T-helper 2 cell (primary cell): ENCODE measurements at regions not wholly inside any gene's neighbourhood (a gene's known extent, or its start where the extent isn't known, plus 50 kb on each side); places are given as distances from the start of the nearest gene placed in this dataset.

Experiments used
- DNase-seq, 5 experiments: peaks; one replicate each; pipeline versions ENCODE4 v3.0.0 to v3.0.0-alpha.2; 2012 to 2022

GRCh38 chr1:116232989-116233514, 121.9 kb downstream of the MAB21L3 start:
- DNase-seq, result peak in 1 of 5 experiments; percentile 46

GRCh38 chr1:116234429-116234828, 123.2 kb downstream of the MAB21L3 start:
- DNase-seq, result no peak

DNA sequence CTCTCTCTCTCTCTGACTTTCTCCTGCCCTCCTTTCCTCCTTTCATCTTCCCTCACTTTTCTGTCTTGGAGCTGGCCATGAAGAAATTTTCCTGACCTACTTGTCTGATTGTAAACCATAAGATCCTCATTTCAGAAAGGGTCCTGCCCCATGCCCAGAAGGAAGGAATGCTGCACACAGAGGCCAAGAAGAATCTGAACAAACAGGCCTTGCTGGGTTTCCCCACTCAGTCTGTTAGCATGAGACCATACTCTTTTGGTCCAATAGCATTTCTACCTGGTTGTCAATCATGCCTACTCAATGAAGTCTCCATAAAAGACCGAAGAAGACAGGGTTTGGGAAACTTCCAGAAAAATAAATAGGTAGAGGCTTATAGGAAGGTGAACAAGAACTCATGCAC, 128.7 kb downstream of the MAB21L3 start:
- no peak for DNase-seq

GRCh38 chr1:116242741-116243140, 130.3 kb upstream of the ATP1A1 start:
- DNase-seq, result no peak

- no peak for DNase-seq
These were observed 129.6 kb upstream of the ATP1A1 start for GRCh38 chr1:116243333-116244054.

- no peak for DNase-seq
These were observed 126.9 kb upstream of the ATP1A1 start for GRCh38 chr1:116246174-116246573.

GRCh38 chr1:116252271-116252670, 120.8 kb upstream of the ATP1A1 start:
- no peak for DNase-seq

DNA sequence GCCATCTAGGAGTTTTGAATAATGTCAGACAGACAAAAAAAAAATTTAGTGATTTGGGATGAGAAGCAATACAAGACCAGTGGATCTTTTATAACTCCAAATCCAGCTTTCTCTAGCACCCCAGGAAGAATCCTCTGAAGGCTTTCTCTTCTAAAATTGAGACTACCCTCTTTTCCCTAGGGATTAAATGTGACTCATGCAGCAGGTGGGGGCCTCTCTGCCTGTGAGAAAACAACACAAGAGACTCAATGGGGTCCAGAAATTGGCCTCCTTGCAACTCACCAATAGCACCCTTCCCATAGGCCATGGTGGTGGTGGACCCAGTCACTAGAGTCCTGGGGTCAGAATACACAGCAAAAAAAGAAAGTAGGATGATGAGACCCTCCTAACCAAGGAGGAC, 120.3 kb upstream of the ATP1A1 start:
- no peak for DNase-seq

DNA sequence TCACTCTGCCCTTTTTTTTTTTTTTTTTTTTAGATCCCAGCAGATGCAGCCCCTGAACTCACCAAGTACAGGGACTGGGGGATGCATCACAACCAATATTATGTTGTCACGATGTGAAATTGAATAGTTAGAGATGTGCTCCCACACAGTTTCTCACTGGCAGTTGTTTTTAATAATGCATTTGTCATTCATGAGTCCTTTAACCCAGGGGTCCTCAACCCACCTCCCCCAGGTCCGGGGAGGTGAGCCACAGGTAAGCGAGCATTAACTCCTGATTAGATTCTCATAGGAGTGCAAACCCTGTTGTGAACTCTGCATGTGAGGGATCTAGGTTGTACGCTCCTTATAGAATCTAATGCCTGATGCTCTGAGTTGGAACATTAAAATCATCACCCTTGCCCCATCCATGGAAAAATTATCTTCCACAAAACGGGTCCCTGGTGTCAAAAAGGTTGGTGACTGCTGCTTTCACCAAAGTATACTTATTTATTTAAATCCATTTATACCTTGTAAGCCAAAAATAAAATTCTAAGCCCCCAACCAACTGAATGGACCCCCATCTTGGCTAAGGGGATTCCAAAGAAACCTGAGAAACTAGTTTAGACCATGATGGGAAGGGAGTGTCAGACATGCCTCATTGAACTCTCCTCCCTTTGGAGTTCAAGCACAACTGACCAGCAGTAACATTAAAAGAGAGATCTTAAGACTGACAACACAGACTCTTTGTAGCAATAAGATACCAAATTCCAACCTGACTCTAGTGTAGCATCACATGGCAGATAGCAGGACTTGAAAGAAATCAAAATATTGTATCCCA, 119.3 kb upstream of the ATP1A1 start:
- DNase-seq, result no peak

GRCh38 chr1:116254776-116255175, 118.3 kb upstream of the ATP1A1 start:
- DNase-seq, result no peak

DNA sequence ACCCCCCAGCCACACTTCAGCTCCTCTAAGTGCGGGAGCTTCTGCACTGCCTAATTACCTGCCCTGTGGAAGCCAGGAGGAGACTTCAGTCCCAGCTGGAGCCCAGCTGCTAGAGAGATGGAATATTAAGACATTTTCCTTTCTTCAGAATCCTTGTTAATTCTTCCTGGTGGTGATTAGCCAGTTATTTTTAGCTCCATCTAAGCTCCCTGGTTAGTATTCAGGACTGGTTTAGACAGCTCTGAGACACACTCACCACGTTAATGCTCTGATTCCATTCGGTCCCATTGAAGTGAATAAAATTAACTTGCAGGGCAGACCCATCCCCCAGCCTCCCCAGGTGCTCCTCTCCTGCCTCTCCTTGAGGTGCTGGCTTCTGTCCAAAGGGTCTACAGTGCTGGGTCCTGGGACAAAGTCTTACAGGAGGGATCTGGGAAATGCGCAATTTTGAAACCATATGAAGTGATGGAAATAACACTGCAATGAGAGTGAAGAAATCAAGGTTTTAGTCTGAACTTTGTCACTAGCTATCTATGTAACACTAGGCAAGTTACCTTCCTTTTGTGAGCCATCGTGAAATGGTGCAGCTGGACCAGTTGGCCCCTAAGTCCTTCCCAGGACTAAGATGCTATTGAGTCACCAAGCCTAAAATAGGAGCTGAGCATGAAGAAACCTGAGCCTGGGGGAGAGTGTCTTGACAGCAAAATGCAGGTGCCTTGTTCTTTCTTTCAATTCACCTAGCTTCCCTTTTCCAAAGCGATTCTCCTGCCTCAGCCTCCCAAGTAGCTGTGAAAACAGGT, 117.4 kb upstream of the ATP1A1 start:
- DNase-seq, result no peak

- DNase-seq, result no peak
These were observed 116.8 kb upstream of the ATP1A1 start for GRCh38 chr1:116256286-116256649.

DNA sequence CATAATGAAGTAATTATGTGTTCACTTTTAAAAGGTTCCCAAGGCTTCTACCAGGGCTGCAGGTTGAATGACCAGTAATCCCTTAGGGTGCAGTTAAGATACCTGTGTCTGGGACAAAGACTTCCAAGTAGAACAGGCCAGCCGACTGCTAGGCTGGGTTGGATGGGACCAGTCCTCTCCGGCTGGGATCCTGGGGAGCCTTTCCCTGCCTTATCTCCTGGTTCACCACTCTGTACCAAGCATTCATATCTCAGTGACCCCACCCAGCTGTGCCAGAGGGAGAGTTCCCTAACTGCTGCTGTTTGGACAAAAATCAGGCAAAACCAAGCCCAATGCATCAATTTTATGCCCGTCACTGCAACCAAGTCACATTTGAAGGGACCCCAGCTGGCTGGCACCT, 116.2 kb upstream of the ATP1A1 start:
- no peak for DNase-seq

DNA sequence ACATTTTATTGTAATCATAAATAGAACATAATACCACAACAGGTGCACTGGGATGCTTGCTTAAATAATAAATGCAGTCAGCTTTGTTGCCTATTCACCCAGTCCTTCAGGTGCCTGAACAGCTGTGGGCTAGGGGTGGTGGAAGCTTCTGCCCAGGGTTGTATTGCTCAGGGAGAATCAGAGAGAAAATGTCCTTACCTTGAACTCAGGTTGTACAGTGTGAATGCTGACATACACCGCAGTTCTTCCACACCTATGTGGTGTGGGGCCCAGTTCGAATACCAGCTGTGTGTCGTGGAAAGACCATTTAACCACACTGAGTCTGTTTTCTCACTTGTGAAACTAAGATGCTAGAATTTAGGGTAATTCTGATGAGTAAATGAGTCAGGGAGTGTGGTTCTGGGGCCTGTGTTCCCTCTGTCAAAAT, 115.7 kb upstream of the ATP1A1 start:
- peak in 1 of 5 experiments; percentile 43 for DNase-seq

GRCh38 chr1:116257836-116258235, 115.2 kb upstream of the ATP1A1 start:
- DNase-seq, result no peak

DNA sequence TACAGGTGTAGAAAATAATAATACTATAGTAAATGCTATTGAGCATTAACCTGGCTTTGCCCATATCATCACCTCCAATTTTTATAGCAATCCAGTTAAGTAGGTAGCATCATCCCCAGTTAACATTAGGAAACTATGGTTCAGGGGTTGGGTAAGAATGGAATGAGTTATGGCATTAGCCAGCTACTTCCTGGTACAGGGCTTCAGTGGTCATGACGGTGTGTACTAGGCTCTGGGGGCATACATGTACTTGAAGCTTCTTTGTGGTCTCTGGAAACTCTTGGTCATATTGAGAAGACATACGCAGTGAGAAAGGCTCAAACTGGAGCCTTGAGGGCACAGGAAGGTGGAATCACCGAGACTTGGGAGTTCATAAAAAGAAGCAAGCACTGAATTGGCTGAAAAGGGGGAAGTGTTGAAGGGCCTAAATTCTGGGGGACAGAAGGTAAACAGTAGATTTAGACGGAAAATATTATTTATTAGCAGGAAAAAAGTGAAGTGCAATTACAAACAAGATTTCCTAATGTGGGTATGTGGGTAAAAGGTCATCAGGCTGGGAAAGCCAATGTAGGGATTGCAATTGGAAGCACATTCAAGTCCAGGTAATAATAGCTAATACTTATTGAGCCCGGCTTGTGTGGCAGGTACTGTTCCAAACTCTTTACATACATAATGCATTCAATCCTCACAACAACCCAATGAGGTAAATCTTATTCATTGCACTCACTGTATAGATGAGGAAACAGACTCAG, 114.2 kb upstream of the ATP1A1 start:
- DNase-seq, result no peak

DNA sequence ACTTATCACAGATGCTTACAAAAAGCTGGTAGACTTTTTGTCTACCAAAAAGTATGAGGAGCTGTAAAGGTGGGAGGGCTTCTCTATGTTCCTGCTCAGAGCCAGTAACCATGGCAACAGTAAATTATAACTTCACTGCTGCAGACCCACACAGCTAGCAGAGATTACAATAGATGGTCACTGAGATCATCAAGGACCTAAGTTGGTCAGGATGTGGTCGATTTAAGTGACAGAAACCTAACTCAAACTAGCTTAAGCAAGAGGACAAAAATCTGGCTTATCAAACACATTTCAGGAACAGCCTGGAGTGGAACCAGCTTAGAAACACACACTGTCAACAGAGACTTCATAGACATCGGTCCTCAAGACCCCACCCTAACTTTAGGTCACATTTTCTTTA, 113.4 kb upstream of the ATP1A1 start:
- DNase-seq, result peak in 2 of 5 experiments; percentile 1 to 52

- DNase-seq, result no peak
These were observed 112.9 kb upstream of the ATP1A1 start for GRCh38 chr1:116260115-116260514.

DNA sequence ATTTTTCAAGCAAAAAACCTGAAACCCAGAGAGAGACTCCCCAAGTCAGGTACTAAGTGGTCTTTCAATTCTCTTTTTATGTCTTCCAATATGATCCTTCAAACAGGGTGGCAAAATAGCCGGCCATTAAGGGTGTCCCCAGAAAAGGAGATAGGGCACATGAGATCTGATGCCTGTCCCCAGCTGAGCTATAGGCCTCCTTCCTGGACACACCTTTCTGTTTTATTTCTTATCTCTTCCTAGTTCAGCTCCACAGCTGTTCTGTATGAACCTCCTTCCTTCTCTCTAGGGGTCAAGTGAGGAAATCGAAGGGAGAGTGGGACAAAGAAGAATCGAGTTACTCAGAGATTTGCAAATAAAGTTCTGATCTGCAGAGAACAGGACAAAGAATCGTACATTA, 112.4 kb upstream of the ATP1A1 start:
- DNase-seq, result no peak

GRCh38 chr1:116261227-116261626, 111.8 kb upstream of the ATP1A1 start:
- no peak for DNase-seq

GRCh38 chr1:116262207-116262994, 110.6 kb upstream of the ATP1A1 start:
- DNase-seq, result no peak

DNA sequence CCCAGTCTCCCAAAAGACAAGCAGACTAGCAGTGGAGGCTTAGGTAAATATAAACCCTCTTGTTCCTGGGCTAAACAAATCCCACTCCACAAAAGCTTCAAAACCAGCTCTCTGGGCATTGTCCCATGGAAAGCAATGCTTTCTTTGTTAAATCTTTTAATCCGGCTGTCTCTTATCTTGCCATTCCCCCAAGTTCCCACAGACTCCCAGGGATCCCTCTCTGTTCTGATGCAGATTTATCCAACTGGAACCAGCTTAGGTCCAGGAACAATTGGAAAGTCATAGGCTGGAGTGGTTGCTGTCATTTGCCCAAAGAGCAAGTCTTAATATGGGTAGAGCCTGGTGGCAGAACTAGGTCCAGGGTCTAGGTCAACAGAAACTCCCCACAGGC, 110.1 kb upstream of the ATP1A1 start:
- no peak for DNase-seq
